Spleen (tissue), 11 donors: ENCODE measurements at regions not wholly inside any gene's neighbourhood (a gene's known extent, or its start where the extent isn't known, plus 50 kb on each side); places are given as distances from the start of the nearest gene placed in this dataset.

ENCODE experiments used
- DNase-seq: peaks from one replicate; pipeline ENCODE4 v3.0.0-alpha.2; 2020
- H3K27ac ChIP-seq, 8 donors: fragments of 200-600 bp; sonication (generic) in 7 of 8; 1 replicate in 4 of 8; 2 replicates in 4 of 8; pipeline versions ENCODE4 v1.5.0 to v1.8.0; 2016 to 2021; ENCODE audit warnings: inconsistent platforms in 4 of 8, mild to moderate bottlenecking in 4 of 8, moderate library complexity in 1 of 8
- H3K27me3 ChIP-seq, 7 donors: fragments of 200-600 bp; sonication (generic) in 6 of 7; replicated peaks in 1 of 7; 1 replicate in 4 of 7; 2 replicates in 3 of 7; pipeline versions ENCODE4 v1.5.0 to v1.8.0; 2016 to 2021; ENCODE audit warnings: inconsistent platforms in 3 of 7, mild to moderate bottlenecking in 1 of 7
- H3K36me3 ChIP-seq, 6 donors: fragments of 200-600 bp; sonication (generic) in 5 of 6; 1 replicate in 4 of 6; 2 replicates in 2 of 6; pipeline versions ENCODE4 v1.5.0 to v1.8.0; 2016 to 2021; ENCODE audit warnings: inconsistent platforms in 2 of 6
- H3K4me1 ChIP-seq, 6 donors: fragments of 200-600 bp; sonication (generic) in 5 of 6; 1 replicate in 3 of 6; 2 replicates in 3 of 6; pipeline versions ENCODE4 v1.5.0 to v1.8.0; 2016 to 2021; ENCODE audit warnings: inconsistent platforms in 3 of 6
- H3K4me3 ChIP-seq, 8 donors: fragments of 200-600 bp; sonication (generic) in 7 of 8; 1 replicate in 4 of 8; 2 replicates in 4 of 8; pipeline versions ENCODE4 v1.5.0 to v1.8.0; 2016 to 2021; ENCODE audit warnings: inconsistent platforms in 4 of 8, mild to moderate bottlenecking in 4 of 8, moderate library complexity in 2 of 8
- H3K9me3 ChIP-seq, 8 donors: fragments of 200-600 bp; sonication (generic) in 7 of 8; 1 replicate in 4 of 8; 2 replicates in 4 of 8; pipeline versions ENCODE4 v1.5.0 to v1.8.0; 2016 to 2021; ENCODE audit warnings: inconsistent platforms in 4 of 8
- POLR2A ChIP-seq, 3 donors: fragments of 450-650 bp; IDR thresholded peaks; one replicate each; pipeline ENCODE4 v1.5.1; 2017; ENCODE audit warnings: antibody characterized with exemption in 3 of 3, mild to moderate bottlenecking in 1 of 3
- POLR2AphosphoS5 ChIP-seq, 3 donors: sonication (generic); formaldehyde crosslinking; IDR thresholded peaks; one replicate each; pipeline ENCODE4 v1.5.1; 2017; ENCODE audit warnings: antibody characterized with exemption in 3 of 3
- WGBS, 5 donors: extraction: QIAGEN DNeasy Blood & Tissue Kit in 3 of 5; methylation state at CpG; one replicate each; pipeline versions ENCODE4 v1.1.5 to v1.1.7; 2013 to 2018; 5-methylcytosine and 5-hydroxymethylcytosine counted together
- intact Hi-C: fragments of 100-400 bp; cut with DNase I; formaldehyde crosslinking; loops from one replicate; pipeline ENCODE4 v1.15.0; 2023; ENCODE audit warnings: low total_unique reads
- TF ChIP-seq, protein P1 (sequence below), 11 experiments: fragments of 200-600 bp in 7 of 11; fragments of 450-650 bp in 4 of 11; sonication (generic) in 4 of 11; IDR thresholded peaks in 8 of 11; conservative IDR thresholded peaks in 3 of 11; 1 replicate in 7 of 11; 2 replicates in 4 of 11; pipeline versions ENCODE4 v1.4.0 to v1.8.0; 2016 to 2021; ENCODE audit warnings: antibody characterized with exemption in 11 of 11, inconsistent platforms in 4 of 11, mild to moderate bottlenecking in 1 of 11
- donor health status: healthy with polysubstance abuse.
- donor health status: DM: no; HTN: no; CAD: no; lungs with moderate emphysema.
- donor health status: DM: no; HTN: no; CAD: no.
- donor health status: Bipolar disorder and iron deficiency.
- donor health status: healthy.
- donor health status: DM: no; HTN: no; CAD: no.
- donor health status: DM: yes; HTN: yes; CAD: no.

GRCh38 chr14:86892152-86892956 is 1100.6 kb downstream of the GALC start:
- Histone ChIP-seq H3K27ac (no peak overlapping the region), H3K9me3 (peaks cover 0 to 11% (median 5%) of the 10 kb centered on the region in 8 donors), H3K4me1 (no peaks in the 10 kb centered on the region), H3K27me3 (no peaks in the 10 kb centered on the region), H3K36me3 (no peaks in the 10 kb centered on the region), H3K4me3 (no peak overlapping the region)
- intact Hi-C loops: no loop called here
- WGBS, 5 donors: 53 to 79% (median 63%) methylated on average over 2 of the region's 2 CpGs
- no peak for TF ChIP-seq POLR2AphosphoS5 (IDR thresholded peaks at IDR 0.05)
- TF ChIP-seq POLR2A (IDR thresholded peaks at IDR 0.05): no peak
- no peak for DNase-seq

GRCh38 chr14:86885280-86885679 is 1107.7 kb downstream of the GALC start:
- no peak for DNase-seq
- intact Hi-C loops: no loop called here
- TF ChIP-seq, protein P1, sequence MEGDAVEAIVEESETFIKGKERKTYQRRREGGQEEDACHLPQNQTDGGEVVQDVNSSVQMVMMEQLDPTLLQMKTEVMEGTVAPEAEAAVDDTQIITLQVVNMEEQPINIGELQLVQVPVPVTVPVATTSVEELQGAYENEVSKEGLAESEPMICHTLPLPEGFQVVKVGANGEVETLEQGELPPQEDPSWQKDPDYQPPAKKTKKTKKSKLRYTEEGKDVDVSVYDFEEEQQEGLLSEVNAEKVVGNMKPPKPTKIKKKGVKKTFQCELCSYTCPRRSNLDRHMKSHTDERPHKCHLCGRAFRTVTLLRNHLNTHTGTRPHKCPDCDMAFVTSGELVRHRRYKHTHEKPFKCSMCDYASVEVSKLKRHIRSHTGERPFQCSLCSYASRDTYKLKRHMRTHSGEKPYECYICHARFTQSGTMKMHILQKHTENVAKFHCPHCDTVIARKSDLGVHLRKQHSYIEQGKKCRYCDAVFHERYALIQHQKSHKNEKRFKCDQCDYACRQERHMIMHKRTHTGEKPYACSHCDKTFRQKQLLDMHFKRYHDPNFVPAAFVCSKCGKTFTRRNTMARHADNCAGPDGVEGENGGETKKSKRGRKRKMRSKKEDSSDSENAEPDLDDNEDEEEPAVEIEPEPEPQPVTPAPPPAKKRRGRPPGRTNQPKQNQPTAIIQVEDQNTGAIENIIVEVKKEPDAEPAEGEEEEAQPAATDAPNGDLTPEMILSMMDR (IDR thresholded peaks at IDR 0.05 in 8 of 11, conservative IDR thresholded peaks at IDR 0.05 in 3 of 11): no peak
- TF ChIP-seq POLR2A (IDR thresholded peaks at IDR 0.05) (no peak), POLR2AphosphoS5 (IDR thresholded peaks at IDR 0.05) (no peak)
- Histone ChIP-seq H3K36me3 (no peaks in the 10 kb centered on the region), H3K4me3 (no peak overlapping the region), H3K27me3 (no peaks in the 10 kb centered on the region), H3K4me1 (no peaks in the 10 kb centered on the region), H3K9me3 (peaks cover 0 to 16% (median 5%) of the 10 kb centered on the region in 8 donors), H3K27ac (no peak overlapping the region)
- 83 to 92% (median 90%) methylated on average over 4 of the region's 4 CpGs for WGBS, 5 donors

DNA sequence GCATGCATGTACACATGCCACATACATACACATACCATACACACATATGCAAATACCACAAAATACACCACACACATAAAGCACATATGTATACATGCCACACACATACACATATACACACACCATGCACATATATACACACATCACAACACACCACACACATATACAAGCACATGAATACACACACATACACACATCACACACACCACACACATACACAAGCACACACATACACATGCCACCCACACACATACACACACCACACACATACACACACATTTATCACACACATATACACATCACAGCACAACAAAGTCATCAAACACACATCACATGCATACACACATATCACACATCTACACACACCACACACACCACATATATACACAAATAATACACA is 1108.5 kb downstream of the GALC start:
- no peak for DNase-seq
- Histone ChIP-seq H3K36me3 (no peaks in the 10 kb centered on the region), H3K4me1 (no peaks in the 10 kb centered on the region), H3K27ac (no peak overlapping the region), H3K9me3 (peaks cover 0 to 20% (median 5%) of the 10 kb centered on the region in 8 donors), H3K4me3 (no peak overlapping the region), H3K27me3 (no peaks in the 10 kb centered on the region)
- TF ChIP-seq POLR2AphosphoS5 (IDR thresholded peaks at IDR 0.05): no peak
- no peak for TF ChIP-seq POLR2A (IDR thresholded peaks at IDR 0.05)
- TF ChIP-seq, protein P1 (IDR thresholded peaks at IDR 0.05 in 8 of 11, conservative IDR thresholded peaks at IDR 0.05 in 3 of 11): no peak
- intact Hi-C loops: no loop called here

GRCh38 chr14:86882818-86883217 is 1110.2 kb downstream of the GALC start:
- Histone ChIP-seq H3K27me3 (no peaks in the 10 kb centered on the region), H3K36me3 (no peaks in the 10 kb centered on the region), H3K4me1 (no peaks in the 10 kb centered on the region), H3K4me3 (no peak overlapping the region), H3K9me3 (peaks cover 0 to 14% (median 3%) of the 10 kb centered on the region in 8 donors), H3K27ac (no peak overlapping the region)
- intact Hi-C loops: no loop called here
- DNase-seq: no peak
- WGBS, 5 donors: 62 to 68% (median 65%) methylated on average over 3 of the region's 3 CpGs
- TF ChIP-seq, protein P1 (IDR thresholded peaks at IDR 0.05 in 8 of 11, conservative IDR thresholded peaks at IDR 0.05 in 3 of 11): no peak
- TF ChIP-seq POLR2AphosphoS5 (IDR thresholded peaks at IDR 0.05) (no peak), POLR2A (IDR thresholded peaks at IDR 0.05) (no peak)
